Breast epithelium (tissue), 4 donors: ENCODE measurements at regions not wholly inside any gene's neighbourhood (a gene's known extent, or its start where the extent isn't known, plus 50 kb on each side); places are given as distances from the start of the nearest gene placed in this dataset.

ENCODE experiments used
- DNase-seq, 2 donors: peaks; one replicate each; pipeline ENCODE4 v3.0.0-alpha.2; 2019; ENCODE audit warnings: low spot score in 2 of 2
- H3K27ac ChIP-seq, 2 donors: fragments of 200-600 bp; sonication (generic) in 1 of 2; one replicate each; pipeline ENCODE4 v1.5.1; 2016 to 2019; ENCODE audit warnings: mild to moderate bottlenecking in 1 of 2
- H3K27me3 ChIP-seq, 2 donors: fragments of 200-600 bp; sonication (generic) in 1 of 2; one replicate each; pipeline versions ENCODE4 v1.5.1 to v1.6.0; 2017 to 2019; ENCODE audit warnings: control low read depth in 1 of 2, mild to moderate bottlenecking in 1 of 2
- H3K36me3 ChIP-seq: fragments of 200-600 bp; one replicate; pipeline ENCODE4 v1.5.1; 2019
- H3K4me1 ChIP-seq, 2 donors: fragments of 200-600 bp; sonication (generic); one replicate each; pipeline ENCODE4 v1.5.1; 2016 to 2019; ENCODE audit warnings: control low read depth in 1 of 2
- H3K4me3 ChIP-seq, 3 donors: fragments of 200-600 bp; sonication (generic); 1 replicate in 2 of 3; 2 replicates in 1 of 3; pipeline ENCODE4 v1.5.1; 2016 to 2019; ENCODE audit warnings: mild to moderate bottlenecking in 3 of 3, moderate library complexity in 2 of 3
- H3K9me3 ChIP-seq, 2 donors: fragments of 200-600 bp; sonication (generic) in 1 of 2; one replicate each; pipeline ENCODE4 v1.5.1; 2016 to 2019; ENCODE audit warnings: control low read depth in 1 of 2
- POLR2A ChIP-seq: fragments of 450-650 bp; IDR thresholded peaks from one replicate; pipeline ENCODE4 v1.6.1; 2016; ENCODE audit warnings: antibody characterized with exemption, mild to moderate bottlenecking, moderate library complexity
- POLR2AphosphoS5 ChIP-seq, 3 donors: sonication (generic); formaldehyde crosslinking; IDR thresholded peaks; one replicate each; pipeline ENCODE4 v1.6.1; 2017; ENCODE audit warnings: antibody characterized with exemption in 3 of 3
- intact Hi-C: fragments of 100-400 bp; cut with DNase I; formaldehyde crosslinking; loops from one replicate; pipeline ENCODE4 v1.15.1; 2023; ENCODE audit warnings: low total_unique reads
- TF ChIP-seq, protein P1 (sequence below), 3 donors: fragments of 450-650 bp; IDR thresholded peaks; one replicate each; pipeline ENCODE4 v1.5.1; 2016 to 2017; ENCODE audit warnings: antibody characterized with exemption in 3 of 3, mild to moderate bottlenecking in 3 of 3, moderate library complexity in 3 of 3

DNA sequence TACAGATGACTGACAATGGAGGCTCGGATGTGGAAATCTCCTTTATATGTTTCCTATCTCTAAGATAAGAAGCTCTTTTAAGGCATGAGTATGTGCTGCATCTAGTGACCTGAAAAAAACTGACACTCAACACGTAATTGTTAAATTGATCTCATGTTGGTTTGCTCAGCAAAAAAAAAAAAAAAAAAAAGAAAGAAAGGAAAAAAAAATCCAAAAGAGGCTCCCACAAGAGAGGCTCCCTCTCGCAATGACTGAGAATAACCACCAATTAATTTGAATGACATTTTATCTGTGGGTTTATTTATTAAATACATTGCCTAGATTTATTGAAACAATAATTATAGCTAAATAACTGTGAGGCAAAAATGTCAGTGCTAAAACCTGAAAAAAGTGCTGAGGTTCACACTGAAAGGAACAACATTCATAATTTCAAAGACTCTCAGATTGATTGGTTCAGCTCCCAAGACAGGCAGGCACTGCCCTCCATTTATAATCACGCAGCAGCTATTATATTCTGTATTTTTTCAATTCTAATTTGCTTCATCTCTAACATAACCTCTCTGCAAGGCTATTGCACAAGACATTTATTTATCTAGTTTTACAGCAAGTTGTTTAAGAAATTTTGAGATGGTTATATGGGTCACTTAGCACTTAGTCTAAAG, 184.5 kb upstream of the TMPRSS15 start:
- H3K27ac ChIP-seq, result no peak overlapping the region
- H3K9me3 ChIP-seq, result no peaks in the 10 kb centered on the region
- no peak overlapping the region for H3K4me3 ChIP-seq
- TF ChIP-seq POLR2AphosphoS5 (IDR thresholded peaks at IDR 0.05) (no peak), POLR2A (no peak)
- TF ChIP-seq, protein P1, sequence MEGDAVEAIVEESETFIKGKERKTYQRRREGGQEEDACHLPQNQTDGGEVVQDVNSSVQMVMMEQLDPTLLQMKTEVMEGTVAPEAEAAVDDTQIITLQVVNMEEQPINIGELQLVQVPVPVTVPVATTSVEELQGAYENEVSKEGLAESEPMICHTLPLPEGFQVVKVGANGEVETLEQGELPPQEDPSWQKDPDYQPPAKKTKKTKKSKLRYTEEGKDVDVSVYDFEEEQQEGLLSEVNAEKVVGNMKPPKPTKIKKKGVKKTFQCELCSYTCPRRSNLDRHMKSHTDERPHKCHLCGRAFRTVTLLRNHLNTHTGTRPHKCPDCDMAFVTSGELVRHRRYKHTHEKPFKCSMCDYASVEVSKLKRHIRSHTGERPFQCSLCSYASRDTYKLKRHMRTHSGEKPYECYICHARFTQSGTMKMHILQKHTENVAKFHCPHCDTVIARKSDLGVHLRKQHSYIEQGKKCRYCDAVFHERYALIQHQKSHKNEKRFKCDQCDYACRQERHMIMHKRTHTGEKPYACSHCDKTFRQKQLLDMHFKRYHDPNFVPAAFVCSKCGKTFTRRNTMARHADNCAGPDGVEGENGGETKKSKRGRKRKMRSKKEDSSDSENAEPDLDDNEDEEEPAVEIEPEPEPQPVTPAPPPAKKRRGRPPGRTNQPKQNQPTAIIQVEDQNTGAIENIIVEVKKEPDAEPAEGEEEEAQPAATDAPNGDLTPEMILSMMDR (IDR thresholded peaks at IDR 0.05), result no peak
- H3K4me1 ChIP-seq, result no peaks in the 10 kb centered on the region
- H3K36me3 ChIP-seq, result no peaks in the 10 kb centered on the region
- no peak for DNase-seq
- no peaks in the 10 kb centered on the region for H3K27me3 ChIP-seq
- intact Hi-C loops, result no loop called here

DNA sequence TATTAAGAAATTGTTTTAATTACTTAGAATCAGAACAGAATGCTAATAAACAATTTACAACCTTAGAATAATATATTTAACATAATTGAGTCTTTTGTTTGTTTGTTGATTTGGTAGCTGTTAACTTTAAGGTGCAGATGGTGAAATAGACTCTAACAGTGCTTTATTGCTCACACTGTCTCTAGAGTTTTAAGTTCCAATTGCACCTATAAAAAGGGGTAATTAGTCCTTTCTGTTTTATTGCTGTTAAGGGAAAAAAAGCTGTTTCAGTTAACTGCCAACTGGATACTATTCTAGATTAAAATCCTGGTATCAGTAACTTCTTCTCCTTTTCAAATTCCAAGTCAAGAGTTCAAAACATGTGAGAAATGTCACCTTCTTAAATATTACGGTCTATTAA, 197.6 kb upstream of the TMPRSS15 start:
- intact Hi-C loops, result no loop called here
- TF ChIP-seq POLR2A, result no peak
- TF ChIP-seq, protein P1 (IDR thresholded peaks at IDR 0.05), result no peak
- TF ChIP-seq POLR2AphosphoS5 (IDR thresholded peaks at IDR 0.05), result no peak
- DNase-seq, result no peak
- Histone ChIP-seq H3K27ac (no peak overlapping the region), H3K9me3 (no peaks in the 10 kb centered on the region), H3K36me3 (no peaks in the 10 kb centered on the region), H3K4me1 (no peaks in the 10 kb centered on the region), H3K27me3 (no peaks in the 10 kb centered on the region), H3K4me3 (no peak overlapping the region)

DNA sequence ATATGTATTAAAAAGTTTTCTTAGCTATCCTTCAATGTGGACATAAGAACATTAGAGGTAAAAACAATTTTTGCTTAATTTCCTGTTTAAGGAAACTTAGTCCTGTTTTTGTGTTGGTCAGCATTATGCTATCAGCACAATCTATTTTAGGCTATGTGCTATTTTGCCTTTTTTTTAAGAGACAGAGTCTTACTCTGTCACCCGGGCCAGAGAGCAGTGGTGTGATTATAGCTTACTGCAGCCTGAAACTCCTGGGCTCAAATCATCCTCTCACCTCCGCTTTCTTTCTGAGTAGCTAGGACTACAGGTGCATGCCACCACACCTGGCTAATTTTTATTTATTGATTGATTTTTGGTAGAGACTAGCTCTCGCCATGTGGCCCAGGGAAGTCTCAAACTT, 199.1 kb upstream of the TMPRSS15 start:
- Histone ChIP-seq H3K4me3 (no peak overlapping the region), H3K27ac (no peak overlapping the region), H3K4me1 (no peaks in the 10 kb centered on the region), H3K36me3 (no peaks in the 10 kb centered on the region), H3K9me3 (no peaks in the 10 kb centered on the region), H3K27me3 (no peaks in the 10 kb centered on the region)
- no peak for TF ChIP-seq POLR2AphosphoS5 (IDR thresholded peaks at IDR 0.05)
- TF ChIP-seq, protein P1 (IDR thresholded peaks at IDR 0.05), result no peak
- no peak for TF ChIP-seq POLR2A
- no peak for DNase-seq
- intact Hi-C loops, result no loop called here

GRCh38 chr21:18603261-18603660, 199.7 kb upstream of the TMPRSS15 start:
- Histone ChIP-seq H3K9me3 (no peaks in the 10 kb centered on the region), H3K4me1 (no peaks in the 10 kb centered on the region), H3K4me3 (no peak overlapping the region), H3K27ac (no peak overlapping the region), H3K27me3 (no peaks in the 10 kb centered on the region), H3K36me3 (no peaks in the 10 kb centered on the region)
- TF ChIP-seq, protein P1 (IDR thresholded peaks at IDR 0.05), result no peak
- TF ChIP-seq POLR2AphosphoS5 (IDR thresholded peaks at IDR 0.05) (no peak), POLR2A (no peak)
- intact Hi-C loops, result no loop called here
- DNase-seq, result no peak

- TF ChIP-seq POLR2A (no peak), POLR2AphosphoS5 (IDR thresholded peaks at IDR 0.05) (no peak)
- TF ChIP-seq, protein P1 (IDR thresholded peaks at IDR 0.05), result no peak
Measured at GRCh38 chr21:18603980-18604379, 200.4 kb upstream of the TMPRSS15 start.

More at GRCh38 chr21:18603980-18604379, 200.4 kb upstream of the TMPRSS15 start:
- Histone ChIP-seq H3K9me3 (no peaks in the 10 kb centered on the region), H3K4me3 (no peak overlapping the region), H3K36me3 (no peaks in the 10 kb centered on the region), H3K27me3 (no peaks in the 10 kb centered on the region), H3K27ac (no peak overlapping the region), H3K4me1 (no peaks in the 10 kb centered on the region)
- no peak for DNase-seq
- intact Hi-C loops, result no loop called here
